ENCODE measurements at regions not wholly inside any gene's neighbourhood (a gene's known extent, or its start where the extent isn't known, plus 50 kb on each side); places are given as distances from the start of the nearest gene placed in this dataset.
"Not testable (repeated sequence)": the region's sequence is repeated elsewhere in the genome, so short reads cannot be mapped to it uniquely, and the experiment has no call there.

DNA sequence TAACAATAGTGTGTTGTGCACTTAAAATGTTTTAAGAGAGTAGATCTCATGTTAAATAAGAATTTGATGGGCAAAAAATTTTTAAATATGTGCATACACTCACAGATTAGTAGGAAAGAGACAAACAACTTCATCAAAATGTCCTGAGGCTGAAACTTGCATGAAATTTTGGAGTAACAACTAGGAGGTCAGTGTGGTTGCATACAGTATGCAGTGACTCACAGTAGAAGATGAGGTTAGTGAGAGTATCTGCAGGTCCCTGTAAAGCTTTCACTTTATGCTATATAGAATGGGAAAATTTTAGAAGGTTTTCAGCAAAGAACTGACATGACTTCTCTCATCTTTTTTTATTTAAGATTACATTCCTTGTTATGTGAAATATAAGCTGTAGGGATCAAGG lies 453.1 kb upstream of the KLHL4 start:
- in situ Hi-C loops (cut with HindIII; ENCODE audit: low pct_unique_long_range_greater_than_20kb, low sequenced_read_pairs): no loop called here
- no peak for DNase-seq (ENCODE audit: low read depth)

DNA sequence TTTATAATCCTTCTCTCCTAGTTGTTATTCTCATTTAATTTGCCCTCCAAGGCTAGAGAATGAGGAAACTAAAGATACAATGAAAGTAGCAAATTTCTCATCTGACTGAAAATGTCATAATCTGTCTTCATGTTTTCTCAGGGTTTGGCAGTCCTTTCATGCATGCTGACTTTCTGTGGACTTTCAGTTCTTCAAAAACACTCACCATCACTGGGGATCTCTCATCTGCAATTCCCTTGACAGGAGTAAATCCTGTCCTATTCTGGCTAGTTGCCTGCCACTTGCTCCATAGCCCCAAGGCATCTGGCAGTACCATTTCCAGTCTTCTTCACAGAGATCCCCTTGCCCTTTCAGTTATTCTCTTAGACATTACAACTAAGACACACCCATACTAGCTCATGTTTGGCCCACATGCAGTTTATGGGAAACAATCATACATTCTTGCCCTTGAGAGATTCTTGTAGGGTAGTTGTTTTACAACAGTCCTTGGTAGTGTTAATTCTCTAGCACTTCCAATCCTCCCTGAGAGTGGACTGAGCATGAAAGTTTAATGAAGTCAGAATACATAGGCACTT lies 449.7 kb upstream of the KLHL4 start:
- in situ Hi-C loops (cut with HindIII; ENCODE audit: low pct_unique_long_range_greater_than_20kb, low sequenced_read_pairs): no loop called here
- no peak for DNase-seq (ENCODE audit: low read depth)

DNA sequence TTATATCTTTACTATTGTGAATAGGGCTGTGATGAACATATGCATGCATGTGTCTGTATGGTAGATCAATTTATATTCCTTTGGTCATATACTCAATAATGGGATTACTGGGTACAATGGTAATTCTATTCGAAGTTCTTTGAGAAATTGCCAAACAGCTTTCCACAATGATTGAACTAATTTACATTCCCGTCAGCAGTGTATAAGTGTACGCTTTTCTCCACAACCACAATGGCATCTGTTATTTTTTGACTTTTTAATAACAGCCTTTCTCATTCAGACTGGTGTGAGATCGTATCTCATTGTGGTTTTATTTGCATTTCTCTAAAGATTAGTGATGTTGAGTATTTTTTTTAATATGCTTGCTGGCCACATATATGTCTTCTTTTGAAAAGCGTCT lies 439.4 kb upstream of the KLHL4 start:
- in situ Hi-C loops (cut with HindIII; ENCODE audit: low pct_unique_long_range_greater_than_20kb, low sequenced_read_pairs): no loop called here
- DNase-seq (ENCODE audit: low read depth): no peak

DNA sequence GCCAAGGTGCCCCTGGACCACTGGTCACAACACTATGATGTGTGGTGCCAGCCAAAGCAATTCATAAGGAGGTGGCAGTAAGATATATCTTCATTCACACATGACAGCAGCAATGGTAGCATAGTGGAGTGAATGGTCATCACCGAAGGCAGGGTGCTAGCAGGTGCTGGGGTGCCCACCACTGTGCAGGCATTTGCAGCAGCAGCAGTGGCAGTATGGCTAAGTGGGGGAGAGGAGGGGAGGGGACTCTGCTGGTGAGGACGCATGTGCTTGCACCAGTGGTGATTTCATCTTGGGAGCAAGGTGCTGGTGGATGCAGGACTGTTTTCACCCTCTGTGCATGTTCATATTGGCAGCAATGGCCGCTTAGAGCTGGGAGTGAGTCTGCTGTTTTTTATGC lies 419.1 kb upstream of the KLHL4 start:
- DNase-seq (ENCODE audit: low read depth): no peak
- in situ Hi-C loops (cut with HindIII; ENCODE audit: low pct_unique_long_range_greater_than_20kb, low sequenced_read_pairs): no loop called here

DNA sequence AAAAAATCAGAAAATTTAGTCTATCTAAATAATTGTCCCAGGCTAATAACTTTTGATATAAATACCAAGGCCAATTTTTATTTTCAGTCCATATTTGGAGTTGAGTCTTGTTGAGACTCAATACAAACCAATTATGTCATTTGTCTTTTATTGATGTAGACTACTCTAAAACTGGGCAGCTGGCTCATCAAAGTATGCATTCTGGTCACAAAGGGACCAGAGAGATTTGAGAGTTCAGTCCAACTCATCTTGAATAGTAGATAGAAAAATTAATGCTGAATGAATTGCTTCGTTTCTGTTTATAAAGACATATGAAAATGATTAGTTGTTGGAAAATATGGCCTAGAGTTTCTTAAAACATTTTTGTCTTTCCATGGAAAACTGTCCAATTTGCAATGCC lies 412.5 kb upstream of the KLHL4 start:
- in situ Hi-C loops (cut with HindIII; ENCODE audit: low pct_unique_long_range_greater_than_20kb, low sequenced_read_pairs): no loop called here
- DNase-seq (ENCODE audit: low read depth): no peak

DNA sequence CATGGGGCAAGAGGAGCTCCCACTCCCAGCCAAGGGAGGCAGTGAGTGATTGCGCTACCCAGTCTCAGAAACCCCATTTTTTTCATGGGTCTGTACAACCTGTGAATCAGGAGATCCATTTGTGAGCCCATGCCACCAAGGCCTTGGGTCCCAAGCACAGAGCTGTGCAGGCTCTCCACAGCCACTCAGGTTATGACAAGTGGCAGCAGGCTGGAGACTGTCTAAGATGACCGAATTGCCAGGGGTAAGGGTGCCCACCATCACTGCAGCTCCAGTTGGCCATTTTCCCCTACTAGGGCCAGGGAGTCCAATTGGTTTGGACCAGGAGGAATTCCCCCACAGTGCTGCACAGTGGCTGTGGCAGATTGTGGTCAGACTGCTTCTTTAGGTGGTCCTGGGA lies 407.5 kb upstream of the KLHL4 start:
- in situ Hi-C loops (cut with HindIII; ENCODE audit: low pct_unique_long_range_greater_than_20kb, low sequenced_read_pairs): no loop called here
- no peak for DNase-seq (ENCODE audit: low read depth)

DNA sequence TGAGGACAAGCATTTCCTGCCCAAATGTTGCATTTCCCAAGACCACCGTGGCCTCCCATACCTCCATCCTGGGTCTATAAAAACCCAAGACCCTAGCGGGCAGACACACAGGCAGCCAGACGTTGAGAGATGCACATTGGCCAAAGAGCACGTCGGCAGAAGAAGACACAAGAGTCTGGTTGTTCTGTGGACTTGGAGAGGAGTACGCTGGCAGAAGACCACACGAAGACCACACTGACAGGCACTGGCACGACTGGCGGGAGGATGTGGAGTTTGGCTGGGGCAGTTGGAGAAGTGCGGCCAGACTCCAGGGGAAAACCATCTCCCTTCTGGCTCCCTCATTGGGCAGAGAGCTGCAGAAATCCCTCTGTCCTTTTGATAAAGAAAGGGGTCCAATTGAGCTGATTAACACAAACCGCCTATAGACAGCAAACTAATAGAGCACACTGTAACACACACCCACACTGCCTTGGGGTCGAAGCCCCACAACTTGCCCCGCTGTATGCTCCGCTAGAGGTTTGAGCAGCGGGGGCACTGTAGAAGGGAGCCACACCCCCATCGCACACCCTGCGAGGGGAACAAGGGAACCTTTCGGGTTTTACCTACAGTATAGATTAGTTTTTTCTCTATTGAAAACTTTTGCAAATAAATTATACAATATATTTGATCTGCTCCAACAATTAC lies 376.7 kb upstream of the KLHL4 start:
- DNase-seq (ENCODE audit: low read depth): no peak
- in situ Hi-C loops (cut with HindIII; ENCODE audit: low pct_unique_long_range_greater_than_20kb, low sequenced_read_pairs): no loop called here

DNA sequence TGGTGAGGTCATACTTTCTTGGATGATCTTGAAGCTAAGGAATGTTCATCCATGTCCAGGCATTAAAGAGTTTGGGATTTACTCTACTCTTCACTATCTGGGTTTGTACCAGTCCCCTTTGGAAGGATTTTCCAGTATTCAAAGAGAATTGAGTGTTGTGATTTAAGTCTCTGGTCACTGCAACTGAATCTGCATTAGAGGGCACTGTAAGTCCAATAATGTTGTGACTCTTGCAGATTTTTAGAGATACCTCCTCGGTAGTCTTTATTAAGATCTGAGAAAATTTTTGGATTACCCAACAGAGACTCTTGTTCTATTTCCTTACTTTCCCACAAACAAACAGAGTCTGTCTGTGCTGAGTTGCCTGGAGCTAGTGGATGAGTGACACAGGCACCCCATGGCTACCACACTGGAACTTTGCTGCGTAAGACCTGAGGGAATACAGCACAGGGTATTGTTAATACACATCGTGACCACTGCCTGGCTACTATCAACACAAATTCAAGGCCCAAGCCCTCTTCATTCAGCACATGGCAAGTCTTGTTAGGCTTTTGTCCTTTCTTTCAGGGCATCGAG lies 357.1 kb upstream of the KLHL4 start:
- DNase-seq (ENCODE audit: low read depth): no peak
- in situ Hi-C loops (cut with HindIII; ENCODE audit: low pct_unique_long_range_greater_than_20kb, low sequenced_read_pairs): no loop called here

DNA sequence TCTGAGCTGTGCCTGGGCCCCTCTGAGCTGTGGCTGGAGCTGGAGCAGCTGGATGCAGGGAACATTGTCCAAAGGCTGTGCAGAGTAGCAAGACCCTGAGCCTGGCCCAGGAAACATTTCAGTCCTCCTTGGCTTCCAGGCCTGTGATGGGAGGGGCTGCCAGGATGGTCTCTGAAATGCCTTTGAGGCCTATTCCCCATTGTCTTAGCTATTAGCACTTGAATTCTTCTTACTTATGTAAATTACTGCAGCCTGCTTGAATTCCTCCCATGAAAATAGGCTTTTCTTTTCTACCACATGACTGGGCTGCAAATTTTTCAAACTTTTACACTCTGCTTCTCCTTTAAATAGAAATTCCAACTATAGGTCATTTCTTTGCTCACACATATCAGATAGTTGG lies 349.8 kb upstream of the KLHL4 start:
- in situ Hi-C loops (cut with HindIII; ENCODE audit: low pct_unique_long_range_greater_than_20kb, low sequenced_read_pairs): no loop called here
- DNase-seq (ENCODE audit: low read depth): no peak

DNA sequence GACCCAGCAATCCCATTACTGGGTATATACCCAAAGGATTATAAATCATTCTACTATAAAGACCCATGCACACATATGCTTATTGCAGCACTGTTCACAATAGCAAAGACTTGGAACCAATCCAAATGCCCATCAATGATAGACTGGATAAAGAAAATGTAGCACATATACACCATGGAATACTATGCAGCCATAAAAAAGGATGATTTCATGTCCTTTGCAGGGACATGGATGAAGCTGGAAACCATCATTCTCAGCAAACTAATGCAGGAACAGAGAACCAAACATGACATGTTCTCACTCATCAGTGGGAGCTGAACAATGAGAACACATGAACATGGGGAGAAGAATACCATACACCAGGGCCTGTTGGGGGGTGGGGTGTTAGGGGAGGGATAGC lies 339.6 kb upstream of the KLHL4 start:
- DNase-seq (ENCODE audit: low read depth); in situ Hi-C loops (cut with HindIII; ENCODE audit: low pct_unique_long_range_greater_than_20kb, low sequenced_read_pairs): not testable (repeated sequence)

Data from Caki2 (cell line).